Stomach (tissue), 4 donors: ENCODE measurements at regions not wholly inside any gene's neighbourhood (a gene's known extent, or its start where the extent isn't known, plus 50 kb on each side); places are given as distances from the start of the nearest gene placed in this dataset.

Experiments used
- POLR2A ChIP-seq, 4 donors: fragments of 450-650 bp; IDR thresholded peaks; one replicate each; pipeline ENCODE4 v1.6.1; 2016; ENCODE audit warnings: antibody characterized with exemption in 4 of 4, control low read depth in 2 of 4, mild to moderate bottlenecking in 1 of 4, moderate library complexity in 1 of 4
- TF ChIP-seq, protein P1 (sequence below), 7 experiments: fragments of 450-650 bp in 4 of 7; fragments of 200-600 bp in 3 of 7; sonication (generic) in 3 of 7; IDR thresholded peaks; one replicate each; pipeline ENCODE4 v1.5.1; 2016 to 2019; ENCODE audit warnings: antibody characterized with exemption in 7 of 7, control low read depth in 2 of 7, mild to moderate bottlenecking in 1 of 7

GRCh38 chr18:41162191-41162590 is 792.8 kb upstream of the PIK3C3 start:
- TF ChIP-seq, protein P1, sequence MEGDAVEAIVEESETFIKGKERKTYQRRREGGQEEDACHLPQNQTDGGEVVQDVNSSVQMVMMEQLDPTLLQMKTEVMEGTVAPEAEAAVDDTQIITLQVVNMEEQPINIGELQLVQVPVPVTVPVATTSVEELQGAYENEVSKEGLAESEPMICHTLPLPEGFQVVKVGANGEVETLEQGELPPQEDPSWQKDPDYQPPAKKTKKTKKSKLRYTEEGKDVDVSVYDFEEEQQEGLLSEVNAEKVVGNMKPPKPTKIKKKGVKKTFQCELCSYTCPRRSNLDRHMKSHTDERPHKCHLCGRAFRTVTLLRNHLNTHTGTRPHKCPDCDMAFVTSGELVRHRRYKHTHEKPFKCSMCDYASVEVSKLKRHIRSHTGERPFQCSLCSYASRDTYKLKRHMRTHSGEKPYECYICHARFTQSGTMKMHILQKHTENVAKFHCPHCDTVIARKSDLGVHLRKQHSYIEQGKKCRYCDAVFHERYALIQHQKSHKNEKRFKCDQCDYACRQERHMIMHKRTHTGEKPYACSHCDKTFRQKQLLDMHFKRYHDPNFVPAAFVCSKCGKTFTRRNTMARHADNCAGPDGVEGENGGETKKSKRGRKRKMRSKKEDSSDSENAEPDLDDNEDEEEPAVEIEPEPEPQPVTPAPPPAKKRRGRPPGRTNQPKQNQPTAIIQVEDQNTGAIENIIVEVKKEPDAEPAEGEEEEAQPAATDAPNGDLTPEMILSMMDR (IDR thresholded peaks at IDR 0.05): no peak
- TF ChIP-seq POLR2A (IDR thresholded peaks at IDR 0.05): no peak
